OCI-LY3 (cell line): ENCODE measurements at regions not wholly inside any gene's neighbourhood (a gene's known extent, or its start where the extent isn't known, plus 50 kb on each side); places are given as distances from the start of the nearest gene placed in this dataset.

Source experiments
- H2AFZ ChIP-seq: fragments of 200-600, 300-600 bp; shearing (Covaris generic); 2 replicates; pipeline ENCODE4 v1.6.0; 2014; ENCODE audit warnings: antibody characterized with exemption, low read depth, low read length
- H3K27ac ChIP-seq: fragments of 200-600, 300-600 bp; sonication (generic); 2 replicates; pipeline ENCODE4 v1.5.1; 2014; ENCODE audit warnings: mild to moderate bottlenecking, low read length, moderate library complexity, mixed read lengths
- H3K27me3 ChIP-seq: fragments of 200-600, 300-600 bp; sonication (generic); 2 replicates; pipeline ENCODE4 v1.6.1; 2014; ENCODE audit warnings: low read depth, low read length, mixed read lengths
- H3K36me3 ChIP-seq: fragments of 200-600, 300-600 bp; sonication (generic); replicated peaks from 2 replicates; pipeline ENCODE3; 2014; ENCODE audit warnings: low read depth, low read length, mixed read lengths
- H3K4me1 ChIP-seq: fragments of 300-600, 200-600 bp; sonication (generic); 2 replicates; pipeline ENCODE4 v1.6.1; 2014; ENCODE audit warnings: low read length, mixed read lengths
- H3K4me2 ChIP-seq: fragments of 200-600, 300-600 bp; sonication (generic); 2 replicates; pipeline ENCODE4 v1.6.1; 2014; ENCODE audit warnings: low read length, mixed read lengths
- H3K4me3 ChIP-seq: fragments of 300-600, 200-600 bp; sonication (generic); 2 replicates; pipeline ENCODE4 v1.5.1; 2014; ENCODE audit warnings: antibody characterized with exemption, mild to moderate bottlenecking, low read length, moderate library complexity
- H3K79me2 ChIP-seq: fragments of 300-600, 200-600 bp; shearing (Covaris generic); 2 replicates; pipeline ENCODE4 v1.6.1; 2014; ENCODE audit warnings: mild to moderate bottlenecking, low read length, mixed read lengths
- H3K9ac ChIP-seq: fragments of 300-600, 200-600 bp; shearing (Covaris generic); 2 replicates; pipeline ENCODE4 v1.6.0; 2014; ENCODE audit warnings: mild to moderate bottlenecking, low read length, moderate library complexity
- H3K9me3 ChIP-seq: fragments of 200-600, 300-600 bp; shearing (Covaris generic); 2 replicates; pipeline ENCODE4 v1.6.1; 2014; ENCODE audit warnings: low read length, mixed read lengths; ENCODE audit not compliant: insufficient read depth
- H4K20me1 ChIP-seq: fragments of 200-600, 300-600 bp; sonication (generic); 2 replicates; pipeline ENCODE4 v1.6.1; 2016; ENCODE audit warnings: low read length, mixed read lengths; ENCODE audit not compliant: insufficient read depth
- CTCF ChIP-seq: fragments of 200-600, 300-600 bp; sonication (generic); IDR thresholded peaks from 2 replicates; pipeline ENCODE4 v1.5.1; 2014; ENCODE audit warnings: antibody characterized with exemption, low read length, low read depth
- EZH2phosphoT487 ChIP-seq: fragments of 200-600 bp; shearing (Covaris generic); IDR thresholded peaks from 2 replicates; pipeline ENCODE4 v1.6.1; 2018; ENCODE audit warnings: antibody characterized with exemption, mixed run types, low read depth

- H3K4me3 ChIP-seq, result no peak overlapping the region
- no peaks in the 10 kb centered on the region for H3K79me2 ChIP-seq
Observed at GRCh38 chr5:7087719-7088297, 308.1 kb upstream of the ADCY2 start.

GRCh38 chr5:7088849-7089248, 307.1 kb upstream of the ADCY2 start:
- H3K9me3 ChIP-seq, result no peaks in the 10 kb centered on the region

More at GRCh38 chr5:7087719-7088297, 308.1 kb upstream of the ADCY2 start:
- Histone ChIP-seq H3K27ac (no peak overlapping the region), H3K9ac (no peak overlapping the region), H3K9me3 (no peaks in the 10 kb centered on the region), H3K4me1 (no peaks in the 10 kb centered on the region), H3K36me3 (no peaks in the 10 kb centered on the region), H3K27me3 (no peaks in the 10 kb centered on the region), H3K4me2 (no peak overlapping the region), H2AFZ (no peak overlapping the region), H4K20me1 (no peaks in the 10 kb centered on the region)
- no peak for TF ChIP-seq CTCF
- no peak for TF ChIP-seq EZH2phosphoT487

GRCh38 chr5:7094626-7095025, 301.3 kb upstream of the ADCY2 start:
- no peak overlapping the region for H3K27ac ChIP-seq
- TF ChIP-seq EZH2phosphoT487 (no peak), CTCF (no peak)

More at GRCh38 chr5:7088849-7089248, 307.1 kb upstream of the ADCY2 start:
- no peak overlapping the region for H2AFZ ChIP-seq
- H3K4me3 ChIP-seq, result no peak overlapping the region
- H3K4me1 ChIP-seq, result no peaks in the 10 kb centered on the region
- H4K20me1 ChIP-seq, result no peaks in the 10 kb centered on the region
- no peak overlapping the region for H3K4me2 ChIP-seq
- no peaks in the 10 kb centered on the region for H3K79me2 ChIP-seq
- no peak for TF ChIP-seq EZH2phosphoT487
- no peak for TF ChIP-seq CTCF
- no peak overlapping the region for H3K27ac ChIP-seq
- no peaks in the 10 kb centered on the region for H3K27me3 ChIP-seq
- H3K9ac ChIP-seq, result no peak overlapping the region
- H3K36me3 ChIP-seq, result no peaks in the 10 kb centered on the region

GRCh38 chr5:7096294-7096693, 299.6 kb upstream of the ADCY2 start:
- H3K4me3 ChIP-seq, result no peak overlapping the region
- no peak overlapping the region for H3K4me2 ChIP-seq
- H3K27me3 ChIP-seq, result no peaks in the 10 kb centered on the region
- no peak overlapping the region for H3K9ac ChIP-seq
- no peaks in the 10 kb centered on the region for H3K79me2 ChIP-seq
- no peaks in the 10 kb centered on the region for H3K9me3 ChIP-seq
- H4K20me1 ChIP-seq, result no peaks in the 10 kb centered on the region
- H3K27ac ChIP-seq, result no peak overlapping the region
- no peaks in the 10 kb centered on the region for H3K36me3 ChIP-seq
- H3K4me1 ChIP-seq, result no peaks in the 10 kb centered on the region
- H2AFZ ChIP-seq, result no peak overlapping the region
- TF ChIP-seq CTCF (no peak), EZH2phosphoT487 (no peak)

More at GRCh38 chr5:7094626-7095025, 301.3 kb upstream of the ADCY2 start:
- Histone ChIP-seq H2AFZ (no peak overlapping the region), H3K27me3 (no peaks in the 10 kb centered on the region), H3K4me3 (no peak overlapping the region), H3K9me3 (no peaks in the 10 kb centered on the region), H3K36me3 (no peaks in the 10 kb centered on the region), H3K9ac (no peak overlapping the region), H3K4me2 (no peak overlapping the region), H3K79me2 (no peaks in the 10 kb centered on the region), H4K20me1 (no peaks in the 10 kb centered on the region), H3K4me1 (no peaks in the 10 kb centered on the region)
